SK-N-SH (cell line): ENCODE measurements at regions not wholly inside any gene's neighbourhood (a gene's known extent, or its start where the extent isn't known, plus 50 kb on each side); places are given as distances from the start of the nearest gene placed in this dataset.

ENCODE experiments used
- CTCF ChIA-PET: fragments of 300-600, 350-600 bp; formaldehyde crosslinking; extraction: SDS; loops from one replicate; lab custom pipeline; 2021; lab: Yijun Ruan, JAX
- POLR2A ChIA-PET: fragments of 350-600 bp; sonication (Branson Sonifier 250); formaldehyde crosslinking; extraction: SDS; loops from one replicate; lab custom pipeline; 2020; ENCODE audit warnings: antibody characterized with exemption, inconsistent platforms; lab: Yijun Ruan, JAX
- DNase-seq: peaks from one replicate; pipeline ENCODE4 v3.0.0; 2012
- H2AFZ ChIP-seq: fragments of 200-600 bp; sonication (generic); 2 replicates; pipeline ENCODE4 v1.8.1; 2016; ENCODE audit warnings: antibody characterized with exemption, mild to moderate bottlenecking, low read depth
- H3F3A ChIP-seq: fragments of 200-600 bp; sonication (generic); replicated peaks from 2 replicates; pipeline ENCODE3; 2016; ENCODE audit warnings: antibody characterized with exemption, mild to moderate bottlenecking; ENCODE audit not compliant: insufficient read depth
- H3K27ac ChIP-seq, 2 experiments: fragments of 200-500 bp in 1 of 2; fragments of 200-600 bp in 1 of 2; sonication (Bioruptor generic) in 1 of 2; sonication (generic), shearing (Covaris generic) in 1 of 2; 2 replicates each; pipeline versions ENCODE4 v1.5.1 to v1.6.1; 2014 to 2016; ENCODE audit warnings: low read depth in 2 of 2, inconsistent platforms in 1 of 2, low read length in 1 of 2, mild to moderate bottlenecking in 1 of 2, mixed read lengths in 1 of 2
- H3K27me3 ChIP-seq: fragments of 200-600 bp; sonication (generic), shearing (Covaris generic); 2 replicates; pipeline ENCODE4 v1.6.1; 2016; ENCODE audit warnings: mixed run types; ENCODE audit not compliant: insufficient read depth
- H3K36me3 ChIP-seq, 2 experiments: fragments of 200-500 bp in 1 of 2; fragments of 200-600 bp in 1 of 2; sonication (Bioruptor generic) in 1 of 2; sonication (generic) in 1 of 2; replicated peaks in 1 of 2; 2 replicates each; pipeline versions ENCODE3 to v1.5.1; 2014 to 2016; ENCODE audit warnings: low read length in 1 of 2, mild to moderate bottlenecking in 1 of 2; ENCODE audit not compliant: insufficient read depth in 2 of 2, control insufficient read depth in 1 of 2
- H3K4me1 ChIP-seq, 2 experiments: fragments of 200-500 bp in 1 of 2; fragments of 200-600 bp in 1 of 2; sonication (Bioruptor generic) in 1 of 2; sonication (generic), shearing (Covaris generic) in 1 of 2; 2 replicates each; pipeline versions ENCODE4 v1.5.1 to v1.6.1; 2014 to 2016; ENCODE audit warnings: low read depth in 1 of 2, low read length in 1 of 2, mixed run types in 1 of 2; ENCODE audit not compliant: insufficient read depth in 2 of 2, control insufficient read depth in 1 of 2
- H3K4me2 ChIP-seq: fragments of 200-600 bp; sonication (generic), shearing (Covaris generic); 2 replicates; pipeline ENCODE4 v1.6.1; 2017; ENCODE audit warnings: mixed run types
- H3K4me3 ChIP-seq, 2 experiments: fragments of 200-500 bp in 1 of 2; fragments of 200-600 bp in 1 of 2; sonication (Bioruptor generic) in 1 of 2; sonication (generic), shearing (Covaris generic) in 1 of 2; 2 replicates each; pipeline versions ENCODE4 v1.5.1 to v1.8.1; 2014 to 2016; ENCODE audit warnings: low read depth in 2 of 2, inconsistent platforms in 1 of 2, low read length in 1 of 2, mild to moderate bottlenecking in 1 of 2, mixed read lengths in 1 of 2, moderate library complexity in 1 of 2
- H3K79me2 ChIP-seq: fragments of 200-600 bp; sonication (generic); 2 replicates; pipeline ENCODE4 v1.8.1; 2017; ENCODE audit warnings: mild to moderate bottlenecking; ENCODE audit not compliant: insufficient read depth
- H3K9ac ChIP-seq: fragments of 200-600 bp; sonication (generic); 2 replicates; pipeline ENCODE4 v1.6.1; 2017; ENCODE audit warnings: mixed run types
- H3K9me2 ChIP-seq: fragments of 200-600 bp; sonication (generic); 2 replicates; pipeline ENCODE4 v1.6.1; 2017; ENCODE audit warnings: mixed run types
- H3K9me3 ChIP-seq: fragments of 200-600 bp; sonication (generic); 2 replicates; pipeline ENCODE4 v1.6.1; 2017; ENCODE audit warnings: mixed run types, mild to moderate bottlenecking, moderate library complexity
- H4K20me1 ChIP-seq: fragments of 200-600 bp; sonication (generic); 2 replicates; pipeline ENCODE4 v1.6.1; 2017; ENCODE audit warnings: mild to moderate bottlenecking, mixed run types; ENCODE audit not compliant: insufficient read depth
- CHD2 ChIP-seq: fragments of 150-350 bp; IDR thresholded peaks from 2 replicates; pipeline ENCODE4 v1.6.1; 2018; ENCODE audit warnings: low read length; ENCODE audit not compliant: partially characterized antibody
- CTCF ChIP-seq: fragments of 200-600 bp; sonication (generic); IDR thresholded peaks from 2 replicates; pipeline ENCODE4 v1.6.1; 2017; ENCODE audit warnings: antibody characterized with exemption, mild to moderate bottlenecking, moderate library complexity
- EP300 ChIP-seq, 2 experiments: IDR thresholded peaks; 2 replicates each; pipeline versions ENCODE4 v1.4.0 to v1.6.1; 2012; ENCODE audit warnings: borderline replicate concordance in 1 of 2, low read depth in 1 of 2, low read length in 1 of 2
- FOSL2 ChIP-seq: IDR thresholded peaks from 2 replicates; pipeline ENCODE4 v1.4.0; 2012; ENCODE audit warnings: low read depth, mild to moderate bottlenecking, moderate library complexity, borderline replicate concordance
- GABPA ChIP-seq: IDR thresholded peaks from 2 replicates; pipeline ENCODE4 v1.4.0; 2012; ENCODE audit warnings: low read depth, mild to moderate bottlenecking
- GATA2 ChIP-seq: sonication (generic); formaldehyde crosslinking; IDR thresholded peaks from 2 replicates; pipeline ENCODE4 v1.5.0; 2020; ENCODE audit warnings: mild to moderate bottlenecking, missing genetic modification reagents
- IRF3 ChIP-seq: fragments of 150-350 bp; IDR thresholded peaks from 2 replicates; pipeline ENCODE4 v1.6.1; 2016; ENCODE audit warnings: mild to moderate bottlenecking, low read depth, low read length
- JUND ChIP-seq: IDR thresholded peaks from 2 replicates; pipeline ENCODE4 v1.4.0; 2012
- NRF1 ChIP-seq: IDR thresholded peaks from 2 replicates; pipeline ENCODE4 v1.6.1; 2012; ENCODE audit warnings: low read depth, mild to moderate bottlenecking, low read length
- PBX3 ChIP-seq: IDR thresholded peaks from 2 replicates; pipeline ENCODE4; 2012
- POLR2AphosphoS5 ChIP-seq: IDR thresholded peaks from 2 replicates; pipeline ENCODE4 v1.6.1; 2012; ENCODE audit warnings: low read depth, low read length
- RAD21 ChIP-seq: IDR thresholded peaks from 2 replicates; pipeline ENCODE4 v1.6.1; 2012; ENCODE audit warnings: mild to moderate bottlenecking, low read length
- RXRA ChIP-seq: IDR thresholded peaks from 2 replicates; pipeline ENCODE4 v1.4.0; 2012; ENCODE audit warnings: low read depth, mild to moderate bottlenecking, borderline replicate concordance
- SMC3 ChIP-seq: IDR thresholded peaks from 2 replicates; pipeline ENCODE4 v1.6.1; 2012; ENCODE audit warnings: low read depth, low read length, improper control_type of control experiment
- TAF1 ChIP-seq: IDR thresholded peaks from 2 replicates; pipeline ENCODE4 v1.6.1; 2012; ENCODE audit warnings: low read depth, mild to moderate bottlenecking, low read length, moderate library complexity, borderline replicate concordance
- TEAD4 ChIP-seq: IDR thresholded peaks from 2 replicates; pipeline ENCODE4 v1.4.0; 2012; ENCODE audit warnings: mild to moderate bottlenecking, borderline replicate concordance; ENCODE audit not compliant: insufficient read depth
- USF1 ChIP-seq: IDR thresholded peaks from 2 replicates; pipeline ENCODE4 v1.4.0; 2012; ENCODE audit warnings: low read depth, borderline replicate concordance
- ZBTB33 ChIP-seq: IDR thresholded peaks from 2 replicates; pipeline ENCODE4 v1.4.0; 2012; ENCODE audit warnings: low read depth, borderline replicate concordance
- WGBS: methylation state at CpG from one replicate; pipeline ENCODE4 v1.1.6; 2017; ENCODE audit warnings: low lambda C conversion rate; 5-methylcytosine and 5-hydroxymethylcytosine counted together

- TF ChIP-seq TEAD4: peak; percentile 35; the same call in 1 of the 2 replicates
- TF ChIP-seq RAD21: no peak
- peak; percentile 25 for TF ChIP-seq JUND
- TF ChIP-seq POLR2AphosphoS5: no peak
- no peak for TF ChIP-seq GATA2 (CRISPR knock-in tag)
- TF ChIP-seq IRF3: no peak
- 0 out of 2 replicates have a peak, but pooled peaks have one; percentile 8 for TF ChIP-seq RXRA
- peak; percentile 27; the same call in 1 of the 2 replicates for TF ChIP-seq FOSL2
Measured at GRCh38 chr1:195019385-195019784, 1588.9 kb downstream of the KCNT2 start (continued).

- Histone ChIP-seq H3K4me2 (no peak overlapping the region), H3K36me3 (no peaks in the 10 kb centered on the region), H3K27me3 (no peaks in the 10 kb centered on the region), H3K27ac (no peak overlapping the region), H3K4me3 (no peak overlapping the region), H4K20me1 (no peaks in the 10 kb centered on the region), H2AFZ (no peak overlapping the region), H3K9me3 (no peaks in the 10 kb centered on the region), H3K4me1 (no peaks in the 10 kb centered on the region; a peak in 1 of 4 replicates), H3K9ac (no peak overlapping the region), H3K9me2 (no peaks in the 10 kb centered on the region), H3K79me2 (no peaks in the 10 kb centered on the region), H3F3A (no peaks in the 10 kb centered on the region)
- DNase-seq: no peak
- POLR2A ChIA-PET: no interaction called here
- no peak for TF ChIP-seq NRF1
- no peak for TF ChIP-seq CTCF
- no peak for TF ChIP-seq EP300 (IDR thresholded peaks at IDR 0.05; ENCODE audit: borderline replicate concordance in 1 of 2, low read depth in 1 of 2, low read length in 1 of 2)
- TF ChIP-seq PBX3: no peak
- TF ChIP-seq POLR2AphosphoS5: no peak
- WGBS: 19% methylated on average over 5 of the region's 5 CpGs
- CTCF ChIA-PET: no interaction called here
Measured at GRCh38 chr1:195012995-195013394, 1595.2 kb downstream of the KCNT2 start.

- Histone ChIP-seq H3K4me2 (no peak overlapping the region), H3K36me3 (no peaks in the 10 kb centered on the region), H3K9me3 (no peaks in the 10 kb centered on the region), H3K79me2 (no peaks in the 10 kb centered on the region), H3K4me1 (no peaks in the 10 kb centered on the region), H2AFZ (no peak overlapping the region), H3K9ac (no peak overlapping the region), H3K4me3 (no peak overlapping the region), H3F3A (no peaks in the 10 kb centered on the region), H3K9me2 (no peaks in the 10 kb centered on the region), H3K27me3 (no peaks in the 10 kb centered on the region), H4K20me1 (no peaks in the 10 kb centered on the region), H3K27ac (no peak overlapping the region)
- no peak for DNase-seq
- WGBS: 30% methylated on average over 3 of the region's 3 CpGs
- ChIA-PET POLR2A (no interaction called here), CTCF (no interaction called here)
- TF ChIP-seq POLR2AphosphoS5 (no peak), NRF1 (no peak), IRF3 (no peak), USF1 (no peak), SMC3 (no peak), FOSL2 (no peak), CHD2 (no peak), TAF1 (no peak), GABPA (no peak), ZBTB33 (no peak), EP300 (IDR thresholded peaks at IDR 0.05; ENCODE audit: borderline replicate concordance in 1 of 2, low read depth in 1 of 2, low read length in 1 of 2) (no peak)
Measured at GRCh38 chr1:195005338-195005737, 1602.9 kb downstream of the KCNT2 start.
